HEK293 (cell line): ENCODE measurements at regions not wholly inside any gene's neighbourhood (a gene's known extent, or its start where the extent isn't known, plus 50 kb on each side); places are given as distances from the start of the nearest gene placed in this dataset.

Experiments
- CTCF ChIA-PET: fragments of 350-600 bp; formaldehyde crosslinking; extraction: SDS; loops from one replicate; lab custom pipeline; 2021; ENCODE audit warnings: antibody characterized with exemption; lab: Yijun Ruan, JAX
- POLR2A ChIA-PET: fragments of 300-600 bp; formaldehyde crosslinking; extraction: SDS; loops from one replicate; lab custom pipeline; 2020; ENCODE audit warnings: antibody characterized with exemption, inconsistent platforms; lab: Yijun Ruan, JAX
- H3K27ac ChIP-seq: fragments of 200-500 bp; sonication (Bioruptor generic); 2 replicates; pipeline ENCODE4 v1.5.1; 2014; ENCODE audit warnings: low read depth, low read length, control low read depth, inconsistent platforms; ENCODE audit errors: extremely low read depth
- H3K36me3 ChIP-seq, 2 experiments: fragments of 200-500 bp in 1 of 2; sonication (Bioruptor generic) in 1 of 2; 1 replicate in 1 of 2; 2 replicates in 1 of 2; pipeline ENCODE4 v1.5.1; 2014 to 2017; ENCODE audit warnings: inconsistent platforms in 2 of 2, low read length in 2 of 2; ENCODE audit not compliant: control insufficient read depth in 2 of 2, insufficient read depth in 1 of 2
- H3K4me1 ChIP-seq: fragments of 200-500 bp; sonication (Bioruptor generic); 2 replicates; pipeline ENCODE4 v1.5.1; 2014; ENCODE audit warnings: mild to moderate bottlenecking, low read length, inconsistent platforms; ENCODE audit not compliant: control insufficient read depth, insufficient read depth
- H3K4me3 ChIP-seq: 2 replicates; pipeline ENCODE4 v1.5.1; 2011; ENCODE audit warnings: low read depth, mild to moderate bottlenecking, control low read depth, low read length, moderate library complexity
- H3K9me3 ChIP-seq: fragments of 200-500 bp; sonication (Bioruptor generic); 2 replicates; pipeline ENCODE4 v1.5.1; 2014; ENCODE audit warnings: low read depth, low read length, inconsistent platforms; ENCODE audit not compliant: control insufficient read depth, insufficient read depth
- KLF1 ChIP-seq: fragments of 450-650 bp; formaldehyde crosslinking; IDR thresholded peaks from 2 replicates; pipeline ENCODE4 v1.5.1; 2016; ENCODE audit warnings: missing biosample characterization, missing genetic modification characterization
- PRDM4 ChIP-seq: fragments of 450-650 bp; formaldehyde crosslinking; IDR thresholded peaks from 2 replicates; pipeline ENCODE4 v1.5.1; 2017; ENCODE audit warnings: missing biosample characterization, missing genetic modification characterization
- SP2 ChIP-seq: fragments of 450-650 bp; formaldehyde crosslinking; IDR thresholded peaks from 2 replicates; pipeline ENCODE4 v1.5.1; 2016; ENCODE audit warnings: missing biosample characterization, missing genetic modification characterization
- SP3 ChIP-seq: fragments of 450-650 bp; formaldehyde crosslinking; IDR thresholded peaks from 2 replicates; pipeline ENCODE4 v1.5.1; 2016; ENCODE audit warnings: missing biosample characterization, missing genetic modification characterization
- ZBTB20 ChIP-seq: fragments of 450-650 bp; formaldehyde crosslinking; IDR thresholded peaks from 2 replicates; pipeline ENCODE4 v1.5.1; 2016; ENCODE audit warnings: missing biosample characterization, missing genetic modification characterization
- ZBTB26 ChIP-seq: fragments of 450-650 bp; formaldehyde crosslinking; optimal IDR thresholded peaks from 2 replicates; pipeline ENCODE3; 2016; ENCODE audit warnings: missing biosample characterization, mild to moderate bottlenecking, missing genetic modification characterization
- ZEB2 ChIP-seq: fragments of 450-650 bp; formaldehyde crosslinking; IDR thresholded peaks from 2 replicates; pipeline ENCODE4 v1.5.1; 2016; ENCODE audit warnings: missing biosample characterization, missing genetic modification characterization
- ZNF10 ChIP-seq: fragments of 450-650 bp; formaldehyde crosslinking; IDR thresholded peaks from 2 replicates; pipeline ENCODE4 v1.5.1; 2017; ENCODE audit warnings: missing biosample characterization, missing genetic modification characterization
- ZNF121 ChIP-seq: fragments of 450-650 bp; formaldehyde crosslinking; IDR thresholded peaks from 2 replicates; pipeline ENCODE4 v1.5.1; 2016; ENCODE audit warnings: missing biosample characterization, missing genetic modification characterization
- ZNF146 ChIP-seq: fragments of 450-650 bp; formaldehyde crosslinking; IDR thresholded peaks from 2 replicates; pipeline ENCODE4 v1.5.1; 2016; ENCODE audit warnings: missing biosample characterization, missing genetic modification characterization
- ZNF18 ChIP-seq: fragments of 450-650 bp; formaldehyde crosslinking; IDR thresholded peaks from 2 replicates; pipeline ENCODE4 v1.5.1; 2016; ENCODE audit warnings: missing biosample characterization, missing genetic modification characterization
- ZNF214 ChIP-seq: fragments of 450-650 bp; formaldehyde crosslinking; IDR thresholded peaks from 2 replicates; pipeline ENCODE4 v1.5.1; 2017; ENCODE audit warnings: missing biosample characterization, mild to moderate bottlenecking, missing genetic modification characterization, borderline replicate concordance
- ZNF350 ChIP-seq: fragments of 450-650 bp; formaldehyde crosslinking; IDR thresholded peaks from 2 replicates; pipeline ENCODE4 v1.5.0; 2017; ENCODE audit warnings: missing biosample characterization, mild to moderate bottlenecking, missing genetic modification characterization
- ZNF449 ChIP-seq: fragments of 450-650 bp; formaldehyde crosslinking; IDR thresholded peaks from 2 replicates; pipeline ENCODE4 v1.5.1; 2017; ENCODE audit warnings: missing biosample characterization, mild to moderate bottlenecking, missing genetic modification characterization, moderate library complexity
- ZNF513 ChIP-seq: fragments of 450-650 bp; IDR thresholded peaks from 2 replicates; pipeline ENCODE4 v1.5.1; 2018; ENCODE audit warnings: missing biosample characterization, missing genetic modification characterization
- ZNF548 ChIP-seq: fragments of 450-650 bp; formaldehyde crosslinking; IDR thresholded peaks from 2 replicates; pipeline ENCODE4 v1.5.1; 2016; ENCODE audit warnings: missing biosample characterization, missing genetic modification characterization
- ZNF560 ChIP-seq: fragments of 450-650 bp; formaldehyde crosslinking; IDR thresholded peaks from 2 replicates; pipeline ENCODE4 v1.5.1; 2017; ENCODE audit warnings: missing biosample characterization, missing genetic modification characterization, borderline replicate concordance
- ZNF626 ChIP-seq: fragments of 450-650 bp; sonication (Bioruptor Pico); formaldehyde crosslinking; IDR thresholded peaks from 2 replicates; pipeline ENCODE4 v1.5.1; 2018; ENCODE audit warnings: missing biosample characterization, missing genetic modification characterization, inconsistent platforms
- ZNF639 ChIP-seq: fragments of 450-650 bp; formaldehyde crosslinking; IDR thresholded peaks from 2 replicates; pipeline ENCODE4 v1.5.1; 2016; ENCODE audit warnings: missing biosample characterization, missing genetic modification characterization
- ZNF645 ChIP-seq: fragments of 450-650 bp; formaldehyde crosslinking; IDR thresholded peaks from 2 replicates; pipeline ENCODE4; 2016; ENCODE audit warnings: missing biosample characterization, missing genetic modification characterization
- ZNF658 ChIP-seq: fragments of 450-650 bp; formaldehyde crosslinking; IDR thresholded peaks from 2 replicates; pipeline ENCODE4; 2016; ENCODE audit warnings: missing biosample characterization, missing genetic modification characterization
- ZNF664 ChIP-seq: fragments of 450-650 bp; formaldehyde crosslinking; IDR thresholded peaks from 2 replicates; pipeline ENCODE4 v1.5.1; 2016; ENCODE audit warnings: missing biosample characterization, missing genetic modification characterization
- ZNF701 ChIP-seq: fragments of 450-650 bp; formaldehyde crosslinking; IDR thresholded peaks from 2 replicates; pipeline ENCODE4 v1.5.1; 2016; ENCODE audit warnings: missing biosample characterization, missing genetic modification characterization
- ZNF830 ChIP-seq: fragments of 450-650 bp; IDR thresholded peaks from 2 replicates; pipeline ENCODE4 v1.5.0; 2018; ENCODE audit warnings: missing biosample characterization, missing genetic modification characterization, low read depth, mild to moderate bottlenecking, moderate library complexity
- ZSCAN4 ChIP-seq: fragments of 450-650 bp; formaldehyde crosslinking; IDR thresholded peaks from 2 replicates; pipeline ENCODE4 v1.5.1; 2017; ENCODE audit warnings: missing biosample characterization, missing genetic modification characterization

- no peak for TF ChIP-seq ZBTB26 (tag by site-specific recombination)
- no peak for TF ChIP-seq SP2 (tag by site-specific recombination)
- TF ChIP-seq ZNF645 (tag by site-specific recombination) = no peak
- no peak for TF ChIP-seq SP3 (tag by site-specific recombination)
- no peak for TF ChIP-seq ZNF146 (tag by site-specific recombination)
- no peak for TF ChIP-seq ZNF350
- no peak for TF ChIP-seq ZNF639 (tag by site-specific recombination)
- no peak for TF ChIP-seq ZNF548 (tag by site-specific recombination)
Observed at GRCh38 chr6:165219629-165220028, 89.8 kb downstream of the C6orf118 start (continued).

- H3K27ac ChIP-seq = no peak overlapping the region
- no peaks in the 10 kb centered on the region for H3K4me1 ChIP-seq
- no peak overlapping the region for H3K4me3 ChIP-seq
- TF ChIP-seq PRDM4 (no peak), ZNF449 (tag by site-specific recombination) (no peak), ZNF214 (tag by site-specific recombination) (no peak), ZNF626 (tag by site-specific recombination) (no peak), ZNF10 (no peak), ZNF548 (tag by site-specific recombination) (no peak), ZNF830 (tag by site-specific recombination) (no peak), ZBTB20 (no peak), ZNF701 (tag by site-specific recombination) (no peak), ZNF513 (tag by site-specific recombination) (no peak), ZNF121 (tag by site-specific recombination) (no peak), ZNF560 (tag by site-specific recombination) (no peak), KLF1 (tag by site-specific recombination) (no peak), ZNF18 (tag by site-specific recombination) (no peak), ZNF664 (tag by site-specific recombination) (no peak), ZNF658 (tag by site-specific recombination) (no peak), ZSCAN4 (tag by site-specific recombination) (no peak), ZEB2 (tag by site-specific recombination) (no peak)
- no peaks in the 10 kb centered on the region for H3K9me3 ChIP-seq
- no peaks in the 10 kb centered on the region for H3K36me3 ChIP-seq
- ChIA-PET POLR2A (no interaction called here), CTCF (interaction anchor here (0.7 to 1.4 kb wide), 2 partner anchors 13 to 30 kb away, joined by 5 read pairs; no protein-coding TSS in a partner anchor)
Observed at GRCh38 chr6:165218829-165219228, 90.6 kb downstream of the C6orf118 start.
